GM12865 (cell line): ENCODE measurements at regions not wholly inside any gene's neighbourhood (a gene's known extent, or its start where the extent isn't known, plus 50 kb on each side); places are given as distances from the start of the nearest gene placed in this dataset.

Source experiments
- DNase-seq: peaks from one replicate; pipeline ENCODE4 v3.0.0; 2010; ENCODE audit warnings: low read depth
- H3K4me3 ChIP-seq: 2 replicates; pipeline ENCODE4 v1.5.1; 2011; ENCODE audit warnings: mild to moderate bottlenecking, low read depth, low read length, control low read depth
- CTCF ChIP-seq: IDR thresholded peaks from 2 replicates; pipeline ENCODE4 v1.5.1; 2011; ENCODE audit warnings: low read length, control low read depth, low read depth, inconsistent platforms; ENCODE audit not compliant: insufficient read depth; ENCODE audit errors: missing control alignments

- DNase-seq: no peak
- no peak for TF ChIP-seq CTCF
- no peak overlapping the region for H3K4me3 ChIP-seq
Measured at GRCh38 chr3:178369811-178370210, 166.4 kb upstream of the KCNMB2 start.

- TF ChIP-seq CTCF: no peak
- DNase-seq: no peak
- H3K4me3 ChIP-seq: no peak overlapping the region
Measured at GRCh38 chr3:178370387-178370786, 165.8 kb upstream of the KCNMB2 start.

GRCh38 chr3:178381555-178381954 lies 154.7 kb upstream of the KCNMB2 start:
- DNase-seq: no peak
- TF ChIP-seq CTCF: no peak
- H3K4me3 ChIP-seq: no peak overlapping the region

- TF ChIP-seq CTCF: no peak
- no peak for DNase-seq
- no peak overlapping the region for H3K4me3 ChIP-seq
Measured at GRCh38 chr3:178381971-178382448, 154.2 kb upstream of the KCNMB2 start.

- TF ChIP-seq CTCF: no peak
- H3K4me3 ChIP-seq: no peak overlapping the region
- DNase-seq: no peak
Measured at GRCh38 chr3:178382449-178383061, 153.7 kb upstream of the KCNMB2 start.

DNA sequence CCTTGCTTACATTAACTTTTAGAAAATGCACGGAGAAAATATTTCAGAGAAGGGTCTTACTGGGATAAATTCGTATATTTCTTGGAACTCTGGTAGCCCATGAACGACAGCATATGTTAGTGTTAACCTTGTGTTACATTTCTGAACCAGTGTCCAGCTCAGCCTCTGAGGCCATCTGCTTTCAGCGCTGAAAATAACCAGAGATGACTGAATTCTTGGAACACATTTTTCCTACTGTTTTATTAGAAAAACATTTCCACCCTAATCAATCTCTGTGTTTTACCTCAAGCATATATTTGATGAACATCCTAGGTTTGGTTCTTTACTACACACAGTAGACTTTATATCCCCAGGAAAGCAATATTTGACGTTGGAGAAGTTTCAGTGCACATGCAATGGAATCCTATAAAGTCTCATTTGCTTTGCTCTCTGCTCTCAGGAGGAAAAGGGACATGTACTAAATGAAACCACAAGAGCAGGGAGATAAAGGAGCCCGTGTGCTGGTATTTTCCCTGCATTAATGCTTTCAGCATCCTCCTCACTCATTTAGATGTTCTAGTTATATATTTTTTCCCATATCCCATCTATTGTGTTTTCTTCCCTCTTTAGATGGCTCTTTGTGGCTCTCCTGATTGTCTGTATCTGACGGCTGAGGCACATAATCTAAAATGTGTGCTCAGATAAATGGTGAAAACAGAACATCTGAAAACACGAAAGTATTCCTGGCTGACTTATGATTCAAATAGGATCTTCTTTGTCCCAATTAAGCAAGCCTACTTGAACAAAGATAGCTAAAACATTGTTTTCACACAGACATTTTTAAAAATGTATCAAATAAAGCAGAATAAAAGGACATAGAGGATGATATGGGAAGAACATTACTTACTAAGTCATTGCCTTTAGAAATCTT lies 151.7 kb upstream of the KCNMB2 start:
- H3K4me3 ChIP-seq: no peak overlapping the region
- TF ChIP-seq CTCF: no peak
- no peak for DNase-seq
